NCI-H446 (cell line): ENCODE measurements at regions not wholly inside any gene's neighbourhood (a gene's known extent, or its start where the extent isn't known, plus 50 kb on each side); places are given as distances from the start of the nearest gene placed in this dataset.
"Not testable (repeated sequence)": the region's sequence is repeated elsewhere in the genome, so short reads cannot be mapped to it uniquely, and the experiment has no call there.

Source experiments
- DNase-seq, 2 experiments: peaks; one replicate each; lab custom pipeline; 2025; lab: John Stamatoyannopoulos, UW

DNA sequence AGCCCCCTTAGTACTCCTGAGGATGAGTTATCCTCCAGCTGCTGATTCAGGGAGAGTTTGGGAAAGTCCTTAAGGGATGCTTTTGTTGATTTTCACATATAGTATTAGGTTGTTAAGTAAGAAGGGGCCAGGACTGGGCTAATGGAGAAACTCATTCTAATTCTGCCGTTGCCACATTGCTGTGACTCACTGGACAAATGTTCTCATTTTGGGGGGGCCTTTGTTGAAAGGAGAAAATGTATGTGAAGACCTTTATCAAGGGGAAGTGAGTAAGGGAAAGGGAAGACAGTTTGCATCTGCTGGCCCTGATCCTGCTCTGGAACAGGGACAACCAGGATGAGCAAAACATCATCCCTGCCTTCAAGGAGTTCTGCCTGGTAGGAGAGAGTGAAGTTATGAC is 123.2 kb upstream of the FGGY start:
- no peak for DNase-seq

DNA sequence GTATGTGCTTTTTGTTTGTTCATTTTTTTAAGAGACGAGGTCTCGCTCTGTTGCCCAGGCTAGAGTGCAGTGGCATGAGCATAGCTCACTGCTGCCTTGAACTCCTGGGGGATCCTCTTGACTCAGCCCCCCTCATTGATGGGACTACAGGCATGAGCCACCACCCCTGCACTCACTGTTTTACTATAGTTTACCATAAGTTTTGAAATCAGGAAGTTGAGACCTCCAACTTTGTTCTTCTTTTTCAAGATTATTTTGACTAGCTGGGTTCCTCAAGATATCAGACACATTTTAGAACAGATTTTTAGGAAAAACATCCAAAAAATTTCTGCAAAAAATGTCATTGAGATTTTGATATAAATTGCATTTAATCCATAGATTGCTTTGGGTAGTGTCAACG is 120.4 kb upstream of the FGGY start:
- DNase-seq, result no peak

DNA sequence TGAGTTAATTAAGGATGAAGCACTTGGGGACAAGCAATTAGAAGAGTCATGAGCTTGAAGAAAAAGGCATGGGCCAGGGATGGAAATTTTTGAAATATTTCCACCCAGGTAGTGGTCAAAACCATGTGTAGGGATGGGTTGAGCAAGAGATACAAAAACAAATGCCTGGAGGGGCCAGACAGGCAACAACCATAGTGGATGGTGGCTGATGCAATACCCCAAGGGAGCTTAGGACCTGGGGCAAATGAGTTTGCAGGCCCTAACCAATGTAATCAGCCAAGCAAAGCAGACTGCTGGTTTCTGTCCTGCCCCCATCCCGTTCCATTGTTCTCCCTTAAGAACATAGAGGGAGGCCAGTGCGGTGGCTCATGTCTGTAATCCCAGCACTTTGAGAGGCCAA is 119.1 kb upstream of the FGGY start:
- DNase-seq, result no peak

DNA sequence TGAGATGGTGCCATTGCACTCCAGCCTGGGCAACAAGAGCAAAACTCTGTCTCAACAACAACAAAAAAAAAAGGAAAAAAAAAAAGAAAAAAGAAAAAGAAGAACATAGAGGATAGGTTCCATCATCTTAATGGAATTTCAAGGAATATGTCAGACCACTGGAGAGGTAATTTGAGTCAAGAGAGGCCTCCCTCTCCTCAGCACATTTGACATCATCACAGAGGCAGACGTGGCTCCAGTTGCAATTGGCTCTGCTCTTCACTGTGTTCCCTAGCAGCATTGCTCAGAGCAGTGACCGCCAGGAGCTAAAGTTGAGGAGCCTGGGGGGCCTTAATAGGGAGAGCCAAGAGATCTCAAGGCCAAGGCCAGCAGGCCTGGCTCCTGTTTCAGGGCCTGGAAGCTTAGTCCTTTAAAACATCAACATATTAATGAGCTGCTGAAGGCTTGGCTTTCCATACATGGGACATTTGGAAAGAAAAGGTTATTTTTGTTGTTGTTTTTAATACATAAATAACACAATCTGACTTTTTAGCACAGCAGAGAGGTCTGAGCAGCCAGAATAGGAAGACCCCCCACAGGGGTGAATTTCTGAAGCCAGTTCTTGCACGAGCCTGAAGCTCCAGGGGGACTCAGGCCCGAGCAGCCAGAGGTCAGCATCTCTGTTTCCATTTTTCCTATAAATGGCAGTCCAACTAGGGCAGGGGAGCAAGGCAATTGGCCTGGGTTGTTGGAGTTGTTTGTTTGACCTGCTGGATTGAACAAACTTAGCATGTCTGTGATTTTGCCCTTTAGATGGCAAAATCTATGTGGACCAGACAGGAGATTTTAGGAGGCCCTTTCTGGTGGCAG is 118.3 kb upstream of the FGGY start:
- peak; percentile 23 to 66 for DNase-seq

DNA sequence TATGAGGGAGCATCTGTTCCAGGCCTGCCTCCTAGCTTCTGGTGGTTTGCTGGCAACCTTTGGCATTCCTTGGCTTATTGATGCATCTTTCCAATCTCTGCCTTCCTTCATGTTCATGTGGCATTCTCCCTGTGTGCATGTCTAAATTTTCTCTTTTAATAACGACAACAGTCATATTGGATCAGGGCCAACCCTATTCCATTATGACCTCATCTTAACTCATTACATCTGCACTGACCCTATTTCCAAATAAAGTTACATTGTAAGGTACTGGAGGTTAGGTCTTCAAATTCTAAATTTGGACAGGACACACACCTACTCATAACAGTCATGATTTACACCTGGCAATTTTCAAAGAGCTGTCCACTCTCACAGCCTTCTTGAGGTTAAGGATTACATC is 117.2 kb upstream of the FGGY start:
- DNase-seq, result peak in 1 of 2 experiments; percentile 21

DNA sequence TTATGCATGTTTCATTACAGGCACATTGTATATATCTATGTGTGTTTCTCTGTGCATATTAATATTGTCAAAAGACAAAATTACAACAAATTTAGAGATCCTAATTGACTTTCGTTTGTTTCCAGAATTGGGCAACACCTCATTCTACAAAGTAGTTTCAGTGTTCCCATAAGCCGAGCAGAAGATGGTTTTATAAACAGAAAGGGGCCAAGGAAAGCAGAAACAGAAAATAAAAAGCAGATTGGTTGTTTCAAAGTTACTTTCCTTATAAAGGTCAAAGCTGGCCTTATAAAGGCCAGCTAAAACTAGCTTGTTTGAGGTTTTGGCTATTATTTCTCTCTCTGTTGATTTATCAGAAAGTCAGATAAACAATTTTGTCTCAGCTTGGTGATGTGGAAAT is 116.2 kb upstream of the FGGY start:
- no peak for DNase-seq

DNA sequence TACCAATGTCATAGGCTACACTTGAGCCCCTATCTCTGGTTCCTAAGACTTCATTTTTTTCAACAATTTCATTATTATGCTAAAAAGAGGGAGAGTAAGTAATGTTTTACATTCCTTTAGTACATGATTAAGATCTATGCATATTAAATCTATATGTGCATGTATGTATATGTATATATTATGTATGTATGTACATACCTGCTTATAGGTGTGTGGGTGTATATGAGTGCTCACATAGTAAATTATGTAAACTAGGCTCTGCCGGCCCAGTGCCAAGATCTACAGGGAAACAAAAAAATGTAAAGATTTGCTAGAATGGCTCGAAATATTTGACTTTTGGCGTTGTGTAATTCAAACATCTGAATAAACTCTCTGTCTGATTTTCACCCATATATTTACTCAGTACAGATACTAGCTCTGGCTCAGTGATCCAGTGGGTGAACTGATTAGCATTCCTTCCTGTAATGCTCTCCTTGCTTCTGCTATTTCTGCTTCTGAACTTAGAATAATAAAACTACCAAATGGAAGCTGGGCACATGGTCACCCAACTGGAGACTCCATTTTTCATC is 113.1 kb upstream of the FGGY start:
- no peak for DNase-seq

DNA sequence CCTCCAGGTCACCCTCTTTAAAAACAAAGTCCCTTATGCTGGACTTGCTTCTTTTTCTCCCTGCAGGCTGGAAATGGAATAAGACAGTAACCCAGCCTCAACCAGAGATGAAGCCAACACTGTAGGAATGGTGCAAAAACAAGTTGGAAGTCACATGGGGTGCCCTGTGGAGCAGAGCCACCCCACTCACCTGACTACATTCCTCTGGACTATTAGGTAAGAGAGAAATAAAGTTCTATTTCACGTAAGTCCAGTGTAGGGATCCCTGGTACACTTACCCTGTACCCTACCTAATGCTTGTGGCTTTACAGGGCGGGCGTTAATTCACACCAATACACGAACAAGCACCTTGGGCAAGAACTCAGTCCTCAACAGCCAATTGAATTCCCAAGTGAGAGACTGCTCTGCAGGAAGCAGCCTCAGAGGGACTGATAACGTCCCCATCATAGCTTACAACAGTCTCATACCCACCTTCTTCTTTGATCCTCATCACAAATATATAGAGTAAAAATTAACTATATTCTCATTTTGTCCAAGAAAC is 112.5 kb upstream of the FGGY start:
- no peak for DNase-seq

DNA sequence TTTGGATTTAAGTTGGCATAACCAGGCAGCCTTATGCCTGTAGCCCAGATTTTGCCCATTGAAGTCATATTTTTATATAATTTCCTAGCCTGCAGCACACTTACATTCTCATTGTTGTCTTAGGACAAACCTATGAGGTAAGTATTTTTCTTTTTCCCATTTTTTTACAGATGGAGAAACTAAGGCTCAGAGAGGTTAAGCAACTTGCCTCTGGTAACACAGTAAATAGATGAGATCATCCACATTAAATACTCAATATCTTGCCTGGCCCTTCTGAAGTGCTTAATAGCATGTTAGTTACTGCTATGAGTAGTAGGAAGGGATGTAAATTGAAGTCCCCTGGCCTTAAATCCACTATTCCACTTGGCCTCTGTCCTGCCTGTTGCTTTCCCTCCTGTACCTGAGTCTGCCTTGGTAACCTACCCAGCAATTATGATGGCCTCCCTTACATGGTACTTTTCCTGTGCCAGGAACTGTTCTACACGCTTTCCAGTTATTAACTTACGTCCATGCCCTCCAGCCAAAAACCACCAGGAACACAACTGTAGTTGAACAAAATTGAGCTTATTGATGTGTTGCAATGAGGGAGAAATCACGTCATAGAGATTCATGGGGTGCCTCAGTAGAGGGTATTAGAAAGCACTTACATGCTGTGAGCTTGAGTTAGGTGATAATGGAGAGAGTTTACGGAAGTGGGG is 111.6 kb upstream of the FGGY start:
- no peak for DNase-seq

DNA sequence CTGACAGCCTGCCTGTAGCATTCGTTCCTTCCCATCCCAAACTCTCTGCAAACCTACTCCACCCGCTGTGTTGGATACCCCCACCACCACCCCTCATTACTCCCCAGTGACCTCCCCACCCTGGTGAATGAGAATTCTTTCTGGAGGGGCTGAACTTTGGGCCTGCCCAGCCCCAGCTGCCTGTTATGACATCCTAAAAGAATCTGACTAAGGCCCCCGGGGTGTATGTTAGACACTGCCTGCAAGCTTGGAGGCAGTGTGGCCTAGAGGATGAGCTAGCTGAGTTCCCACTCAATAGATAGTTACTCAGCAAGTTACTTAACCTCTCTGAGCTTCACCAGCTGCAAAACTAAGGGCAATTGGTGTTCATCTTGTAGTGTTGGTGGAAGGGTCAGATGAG is 110.2 kb upstream of the FGGY start:
- no peak for DNase-seq

DNA sequence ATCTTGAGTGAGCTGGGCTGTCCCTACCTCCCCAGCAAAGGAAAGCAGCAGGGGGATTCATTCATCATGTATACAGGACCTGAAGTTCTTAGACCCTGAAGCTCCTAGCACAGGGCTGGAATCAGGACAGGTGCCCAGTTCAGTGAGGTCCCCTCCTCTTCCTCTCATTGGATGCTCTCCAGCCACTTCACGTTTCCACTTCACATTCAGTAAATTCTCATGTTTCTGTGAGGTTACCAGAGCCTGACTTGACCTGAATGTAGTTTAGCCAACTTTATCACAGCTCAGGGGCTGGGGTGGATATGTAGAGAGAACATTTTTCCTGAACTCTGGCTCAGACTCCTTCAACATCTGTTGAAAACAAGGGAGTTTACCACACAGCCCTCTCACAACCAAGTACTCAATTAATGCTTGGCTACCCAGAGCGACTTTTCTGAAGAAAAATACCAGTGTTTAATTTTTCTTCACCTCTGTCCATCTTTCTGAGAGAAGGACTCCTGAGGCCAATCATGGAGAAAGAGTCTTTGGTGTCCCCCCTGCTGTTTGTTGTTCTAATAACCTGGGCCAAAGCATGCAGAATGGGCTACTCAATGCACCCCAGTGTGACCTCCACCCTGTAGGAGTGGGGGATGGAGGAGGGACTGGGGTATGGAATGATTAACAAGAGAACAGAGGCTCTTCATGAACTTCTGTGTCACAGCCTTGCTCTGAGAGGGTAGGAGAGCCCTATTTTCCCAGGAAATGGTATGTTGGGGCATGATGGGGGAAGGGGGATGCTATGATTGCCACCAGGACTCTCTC is 108.3 kb upstream of the FGGY start:
- no peak for DNase-seq

DNA sequence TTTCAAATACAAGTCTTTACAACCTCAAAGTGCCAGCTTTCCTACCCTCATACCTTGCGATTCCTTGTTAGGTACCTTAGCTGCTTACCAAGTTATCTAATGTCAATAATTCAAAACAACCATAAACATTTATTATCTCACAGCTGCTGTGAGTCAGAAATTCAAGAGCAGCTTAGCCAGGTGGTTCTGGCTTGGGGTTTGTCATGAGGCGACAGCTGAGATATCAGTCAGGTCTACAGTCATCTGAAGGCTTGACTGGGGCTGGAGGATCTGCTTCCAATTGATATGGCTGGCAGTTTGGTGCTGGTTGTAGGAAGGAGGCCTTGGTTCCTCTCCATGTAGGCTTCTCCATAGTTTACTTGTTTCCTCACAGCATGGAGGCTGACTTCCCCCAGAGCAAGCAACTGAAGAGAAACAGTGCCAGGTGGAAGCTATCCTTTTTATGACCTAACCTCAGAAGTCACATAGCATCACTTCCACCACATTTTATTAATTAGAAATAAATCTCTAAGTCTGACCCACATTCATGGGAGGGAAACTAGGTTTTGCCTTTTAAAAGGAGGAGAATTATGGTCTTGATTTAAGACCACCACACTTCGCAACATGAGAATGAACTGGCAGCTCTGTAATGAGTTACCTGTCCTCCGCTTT is 103.3 kb upstream of the FGGY start:
- DNase-seq, result no peak

DNA sequence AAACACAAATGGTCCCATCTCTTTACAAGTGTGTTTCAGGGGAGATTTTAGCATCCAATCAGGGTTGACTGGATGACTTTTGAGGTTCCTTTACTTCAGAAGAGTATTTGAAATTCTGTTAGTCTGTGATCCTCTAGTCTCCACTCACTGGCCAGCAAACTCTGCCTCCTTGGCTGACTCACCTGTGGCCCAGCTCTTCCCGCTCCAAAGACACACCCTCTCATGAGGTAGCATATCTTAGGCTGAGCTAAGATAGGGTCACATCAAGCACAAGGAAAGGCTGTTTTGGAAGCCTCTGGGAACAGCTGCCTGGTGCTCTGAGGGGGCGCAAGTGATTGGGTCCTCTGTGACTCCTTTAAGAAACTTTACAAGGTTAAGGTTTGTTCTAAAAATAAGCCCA is 102.3 kb upstream of the FGGY start:
- no peak for DNase-seq

DNA sequence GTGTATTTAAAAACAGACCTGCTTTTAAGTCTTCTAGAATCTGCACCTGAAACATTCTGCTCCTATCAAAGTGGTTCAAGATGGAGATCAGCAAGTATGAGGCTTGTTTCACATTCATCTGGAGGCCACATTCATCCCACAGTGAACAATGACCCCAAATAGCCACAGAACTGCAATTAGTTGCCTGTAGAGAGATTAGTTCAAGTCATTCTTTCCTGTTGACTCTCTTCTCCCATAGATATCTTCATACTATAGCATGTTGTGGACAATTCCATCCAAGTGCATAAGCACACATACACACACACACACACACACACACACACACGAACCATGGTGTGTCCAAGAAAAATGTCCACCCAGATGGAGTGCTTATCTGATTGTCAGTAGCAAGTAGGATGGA is 101.7 kb upstream of the FGGY start:
- DNase-seq, result no peak

DNA sequence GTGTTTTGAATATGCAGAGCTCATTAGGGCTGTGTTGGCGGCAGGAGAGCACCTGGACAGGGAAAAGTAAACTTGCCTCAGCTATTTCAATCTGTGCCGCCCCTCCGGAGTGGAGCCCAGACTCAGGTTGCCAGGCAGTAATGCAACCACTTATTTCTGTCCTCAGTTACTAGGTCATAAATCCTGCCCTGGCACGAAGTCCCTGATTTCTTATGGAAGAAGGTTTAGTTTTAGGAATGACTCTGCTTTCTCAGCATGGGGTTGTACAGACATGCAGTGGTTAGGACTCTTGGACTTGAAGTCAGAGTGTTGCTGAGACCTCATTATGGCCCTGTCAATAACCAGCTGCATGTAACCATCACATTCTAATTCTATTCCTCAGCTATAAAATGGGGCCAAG is 98.3 kb upstream of the FGGY start:
- DNase-seq, result peak in 1 of 2 experiments; percentile 19

DNA sequence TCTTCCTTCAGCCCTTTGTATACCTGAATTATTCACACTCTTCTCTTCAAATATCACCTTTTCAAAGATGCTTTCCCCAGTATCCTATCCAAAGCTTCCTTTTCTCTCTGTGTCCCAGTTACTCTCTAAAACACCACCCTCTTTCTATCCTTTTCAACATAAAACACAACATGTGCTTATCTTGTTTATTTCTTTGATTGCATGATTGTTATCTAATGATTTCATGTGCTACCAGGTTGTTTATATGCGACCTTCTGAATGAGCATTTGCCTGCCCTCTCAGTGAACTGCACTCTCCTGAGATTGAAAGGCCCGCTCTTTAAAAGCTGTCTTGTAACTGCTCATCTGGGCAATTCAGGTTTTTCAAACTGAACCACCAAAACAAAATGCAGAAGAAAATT is 97.7 kb upstream of the FGGY start:
- DNase-seq, result no peak

DNA sequence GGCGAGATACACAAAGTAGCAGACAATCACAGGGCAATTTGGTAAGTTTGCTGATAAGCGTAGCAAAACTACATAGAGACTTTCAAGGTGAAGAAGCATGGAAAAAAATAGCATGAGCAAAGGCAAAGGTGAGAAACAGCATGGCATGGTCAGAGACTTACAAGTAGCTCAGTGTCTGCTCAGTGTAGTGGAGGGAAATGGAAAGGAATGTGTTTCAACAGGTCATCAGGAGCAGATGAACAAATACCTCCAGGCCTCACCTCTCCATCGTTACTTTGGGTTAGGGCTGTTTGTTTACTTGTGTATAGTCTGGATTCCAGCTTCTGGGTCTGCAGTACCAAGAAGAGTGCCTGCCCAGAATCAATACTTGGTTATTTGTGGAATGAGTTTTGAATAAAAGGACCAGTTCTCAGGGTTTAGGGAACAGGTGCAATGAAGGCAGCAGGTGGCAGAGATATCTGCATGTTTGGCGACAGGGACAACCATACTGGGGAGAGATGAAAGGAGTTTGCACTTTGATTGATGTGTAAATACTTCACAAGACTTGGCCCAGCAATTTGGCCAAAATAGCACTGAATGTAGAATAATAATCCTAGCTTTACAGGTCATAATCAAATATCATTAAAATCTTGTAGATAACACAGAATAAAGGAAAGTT is 97.0 kb upstream of the FGGY start:
- DNase-seq, result no peak

DNA sequence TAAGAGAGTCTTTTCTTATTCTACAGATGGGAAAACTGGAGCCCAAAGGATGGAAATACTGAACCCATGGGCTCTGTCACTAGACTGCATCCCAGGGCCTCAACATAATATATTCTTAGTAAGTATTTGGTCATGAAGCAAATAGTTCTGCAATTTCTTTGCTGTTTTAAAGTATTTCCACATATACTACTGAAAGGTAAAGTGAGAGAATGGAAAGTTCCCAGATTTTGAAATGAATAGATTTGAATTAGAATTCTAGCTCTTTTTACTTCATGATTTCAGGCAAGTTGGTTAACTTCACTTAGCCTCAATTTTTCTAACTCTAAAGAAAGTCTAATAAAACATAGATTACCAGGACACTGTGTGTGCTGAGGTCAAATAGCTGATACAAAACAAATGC is 95.6 kb upstream of the FGGY start:
- no peak for DNase-seq

DNA sequence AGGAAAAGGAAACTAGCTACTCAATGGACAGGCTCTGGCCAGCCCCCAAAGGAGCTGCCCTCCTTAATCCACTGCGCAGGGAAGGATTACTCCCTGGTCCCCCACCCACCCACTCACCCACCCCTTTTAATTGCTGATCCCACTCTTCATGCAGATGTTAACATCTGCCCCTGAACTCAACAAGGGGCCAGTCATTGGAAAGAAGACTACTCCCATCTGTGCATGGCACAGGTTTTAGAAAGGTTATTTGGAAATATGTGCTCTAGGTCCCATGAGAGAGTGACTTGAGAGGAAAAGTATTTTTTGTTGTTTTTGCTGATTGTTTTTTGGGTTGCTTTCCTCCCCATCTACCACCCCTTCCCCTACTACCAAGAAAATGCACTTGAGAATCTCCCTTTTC is 94.4 kb upstream of the FGGY start:
- DNase-seq, result no peak

DNA sequence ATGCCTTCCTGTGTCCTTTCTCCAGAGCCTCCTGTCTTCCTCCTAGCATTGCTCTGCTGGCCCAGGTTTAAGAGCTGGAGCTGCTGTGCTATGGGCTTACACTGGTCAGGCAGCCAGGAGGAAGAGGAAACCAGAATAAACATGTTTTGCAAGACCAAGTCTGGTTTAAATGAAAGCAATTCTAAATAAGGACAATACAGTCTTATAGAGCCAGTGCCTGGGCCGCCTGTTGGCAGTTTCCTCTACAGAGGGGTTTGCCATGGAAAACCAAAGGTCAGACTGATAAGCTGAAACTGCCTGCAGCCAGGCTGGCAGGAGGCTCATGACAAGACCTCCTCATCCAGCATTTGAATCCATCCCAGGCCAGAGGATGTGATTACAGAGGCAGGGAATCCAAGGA is 92.9 kb upstream of the FGGY start:
- no peak for DNase-seq

DNA sequence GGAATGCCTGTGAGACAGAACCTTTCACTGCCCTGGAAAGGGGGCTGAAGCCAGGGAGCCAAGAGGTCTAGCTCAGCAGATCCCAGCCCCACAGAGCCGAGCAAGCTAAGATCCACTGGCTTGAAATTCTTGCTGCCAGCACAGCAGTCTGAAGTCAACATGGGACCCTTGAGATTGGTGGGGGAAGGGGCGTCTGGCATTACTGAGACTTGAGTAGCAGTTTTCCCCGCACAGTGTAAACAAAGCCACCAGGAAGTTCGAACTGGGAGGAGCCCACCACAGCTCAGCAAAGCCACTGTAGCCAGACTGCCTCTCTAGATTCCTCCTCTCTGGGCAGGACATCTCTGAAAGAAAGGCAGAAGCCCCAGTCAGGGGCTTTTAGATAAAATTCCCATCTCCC is 90.3 kb upstream of the FGGY start:
- not testable (repeated sequence) for DNase-seq
